ENCODE measurements at regions not wholly inside any gene's neighbourhood (a gene's known extent, or its start where the extent isn't known, plus 50 kb on each side); places are given as distances from the start of the nearest gene placed in this dataset.

DNA sequence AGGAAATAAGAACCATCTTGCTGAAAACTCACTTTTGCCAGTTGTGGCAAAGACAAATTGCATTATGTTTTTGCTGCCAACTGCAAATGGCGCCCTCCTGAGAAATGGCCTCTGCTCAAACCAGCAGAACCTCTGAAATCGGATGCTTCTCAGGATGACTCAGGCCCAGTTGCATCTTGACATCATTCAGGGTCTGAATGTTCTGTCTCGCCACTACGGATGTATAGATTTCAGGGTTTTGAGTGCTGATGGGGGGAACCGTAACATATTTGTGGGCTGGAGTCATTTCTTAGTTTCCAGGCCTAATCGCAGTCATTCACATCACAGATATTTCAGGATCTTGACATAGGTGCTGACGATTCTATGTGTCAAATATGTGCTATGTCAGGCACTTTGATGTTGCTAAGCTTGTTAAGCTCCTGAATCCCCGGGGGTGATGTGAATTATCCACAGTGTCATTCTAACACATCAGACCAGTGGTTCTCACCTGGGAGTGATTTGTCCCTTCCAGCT lies 207.1 kb downstream of the NFATC2 start:
- no peak overlapping the region for H3K4me3 ChIP-seq (ENCODE audit: low read length)
- DNase-seq (ENCODE audit: low read depth) = peak; percentile 90
- TF ChIP-seq, protein P1, sequence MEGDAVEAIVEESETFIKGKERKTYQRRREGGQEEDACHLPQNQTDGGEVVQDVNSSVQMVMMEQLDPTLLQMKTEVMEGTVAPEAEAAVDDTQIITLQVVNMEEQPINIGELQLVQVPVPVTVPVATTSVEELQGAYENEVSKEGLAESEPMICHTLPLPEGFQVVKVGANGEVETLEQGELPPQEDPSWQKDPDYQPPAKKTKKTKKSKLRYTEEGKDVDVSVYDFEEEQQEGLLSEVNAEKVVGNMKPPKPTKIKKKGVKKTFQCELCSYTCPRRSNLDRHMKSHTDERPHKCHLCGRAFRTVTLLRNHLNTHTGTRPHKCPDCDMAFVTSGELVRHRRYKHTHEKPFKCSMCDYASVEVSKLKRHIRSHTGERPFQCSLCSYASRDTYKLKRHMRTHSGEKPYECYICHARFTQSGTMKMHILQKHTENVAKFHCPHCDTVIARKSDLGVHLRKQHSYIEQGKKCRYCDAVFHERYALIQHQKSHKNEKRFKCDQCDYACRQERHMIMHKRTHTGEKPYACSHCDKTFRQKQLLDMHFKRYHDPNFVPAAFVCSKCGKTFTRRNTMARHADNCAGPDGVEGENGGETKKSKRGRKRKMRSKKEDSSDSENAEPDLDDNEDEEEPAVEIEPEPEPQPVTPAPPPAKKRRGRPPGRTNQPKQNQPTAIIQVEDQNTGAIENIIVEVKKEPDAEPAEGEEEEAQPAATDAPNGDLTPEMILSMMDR (conservative IDR thresholded peaks at IDR 0.05; ENCODE audit: low read length) = peak; percentile 26; the same call in 1 of the 2 replicates

GRCh38 chr20:51334609-51335008 lies 207.9 kb downstream of the NFATC2 start:
- TF ChIP-seq, protein P1 (conservative IDR thresholded peaks at IDR 0.05; ENCODE audit: low read length) = no peak
- no peak overlapping the region for H3K4me3 ChIP-seq (ENCODE audit: low read length)
- no peak for DNase-seq (ENCODE audit: low read depth)

DNA sequence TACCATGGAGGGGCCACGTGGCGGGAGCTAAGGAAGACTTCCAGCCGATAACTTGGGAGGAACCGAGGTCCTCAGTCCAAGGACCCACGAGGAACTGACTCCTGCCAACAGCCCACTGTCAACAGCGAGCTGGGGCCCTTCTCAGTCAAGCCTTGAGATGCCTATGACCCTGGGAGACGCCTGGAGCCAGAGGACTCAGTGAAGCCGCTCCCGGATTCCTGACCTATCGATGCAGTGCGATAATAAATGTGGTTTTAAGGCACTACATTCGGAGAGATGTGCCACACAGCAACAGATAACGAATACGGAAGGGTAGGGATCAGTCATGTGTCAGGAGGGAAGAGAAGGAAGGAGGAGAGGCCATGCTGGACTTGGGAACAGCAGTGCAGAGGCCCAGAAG lies 208.5 kb downstream of the NFATC2 start:
- TF ChIP-seq, protein P1 (conservative IDR thresholded peaks at IDR 0.05; ENCODE audit: low read length) = no peak
- H3K4me3 ChIP-seq (ENCODE audit: low read length) = no peak overlapping the region
- DNase-seq (ENCODE audit: low read depth) = no peak

DNA sequence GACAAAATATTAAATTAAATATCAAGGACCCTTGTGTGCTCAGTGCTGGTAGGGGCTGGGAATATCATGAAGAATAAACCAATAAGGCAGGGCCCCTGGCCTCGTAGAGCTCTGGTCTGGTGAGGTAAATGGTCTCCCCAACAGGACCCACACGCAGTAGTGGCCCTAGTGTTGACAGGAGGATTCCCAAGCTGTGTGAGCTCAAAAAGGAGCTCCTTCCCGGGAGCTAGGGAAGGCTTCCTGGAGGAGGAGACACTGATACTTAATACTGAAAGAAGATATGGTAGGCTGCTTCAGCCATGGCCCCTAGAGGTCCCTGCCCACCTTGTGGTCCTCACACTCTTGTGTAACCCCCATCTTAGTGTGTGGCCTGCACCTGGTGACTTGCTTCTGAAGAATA lies 209.1 kb downstream of the NFATC2 start:
- no peak overlapping the region for H3K4me3 ChIP-seq (ENCODE audit: low read length)
- DNase-seq (ENCODE audit: low read depth) = no peak
- TF ChIP-seq, protein P1 (conservative IDR thresholded peaks at IDR 0.05; ENCODE audit: low read length) = no peak

DNA sequence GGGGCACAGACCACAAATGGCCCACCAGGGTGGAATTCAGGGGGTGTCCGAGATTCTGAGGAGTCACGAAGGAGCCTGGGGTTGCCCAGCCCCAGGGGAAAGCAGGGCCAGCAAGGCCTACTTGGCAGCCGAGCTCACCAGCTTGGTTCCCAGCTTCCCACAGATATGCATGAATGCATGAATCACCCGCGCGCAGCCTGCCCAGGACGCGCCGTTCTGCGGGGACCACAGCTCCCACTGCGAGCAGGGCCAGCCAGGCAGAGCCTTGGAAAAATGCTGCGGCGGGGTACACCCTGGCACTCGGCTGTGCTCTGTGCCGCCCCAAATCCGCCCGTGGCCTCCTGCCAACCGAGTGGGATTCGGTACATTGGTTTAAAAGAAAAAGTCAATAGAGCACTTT lies 211.0 kb downstream of the NFATC2 start:
- no peak for DNase-seq (ENCODE audit: low read depth)
- TF ChIP-seq, protein P1 (conservative IDR thresholded peaks at IDR 0.05; ENCODE audit: low read length) = no peak
- H3K4me3 ChIP-seq (ENCODE audit: low read length) = no peak overlapping the region

GRCh38 chr20:51329845-51330244 lies 212.7 kb downstream of the NFATC2 start:
- DNase-seq (ENCODE audit: low read depth) = no peak
- H3K4me3 ChIP-seq (ENCODE audit: low read length) = no peak overlapping the region
- TF ChIP-seq, protein P1 (conservative IDR thresholded peaks at IDR 0.05; ENCODE audit: low read length) = no peak

DNA sequence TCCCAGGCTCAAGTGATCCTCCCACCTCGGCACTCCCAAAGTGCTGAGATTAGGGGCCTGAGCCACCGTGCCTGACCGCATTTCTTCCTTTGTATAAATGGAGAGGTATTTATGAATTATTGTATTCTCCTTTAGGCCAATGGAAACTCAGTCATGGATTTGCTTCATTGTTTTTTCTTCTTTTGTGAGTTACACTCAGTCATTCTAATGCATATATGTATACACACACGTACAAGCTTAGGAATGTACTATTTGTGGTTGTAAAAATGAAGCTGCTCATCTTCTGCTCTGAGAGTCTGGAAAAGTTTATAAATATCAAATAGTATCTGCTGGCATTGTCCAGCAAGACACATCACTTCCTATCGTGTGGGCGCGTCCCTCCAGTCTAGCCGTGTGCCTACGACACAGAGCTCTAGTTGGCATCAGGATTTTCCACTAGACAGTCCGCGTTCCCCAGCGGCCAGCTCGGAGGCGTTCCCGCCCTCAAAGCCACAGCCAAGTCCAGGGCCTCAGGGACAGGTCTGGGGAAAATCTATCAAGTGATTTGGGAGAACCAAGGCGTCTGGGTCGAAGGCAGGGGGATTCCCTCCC lies 215.2 kb downstream of the NFATC2 start:
- H3K4me3 ChIP-seq (ENCODE audit: low read length) = no peak overlapping the region
- TF ChIP-seq, protein P1 (conservative IDR thresholded peaks at IDR 0.05; ENCODE audit: low read length) = no peak
- peak; percentile 84 for DNase-seq (ENCODE audit: low read depth)
